CD4-positive, alpha-beta T cell treated with Interferon gamma for 1 hour (primary cell): ENCODE measurements at regions not wholly inside any gene's neighbourhood (a gene's known extent, or its start where the extent isn't known, plus 50 kb on each side); places are given as distances from the start of the nearest gene placed in this dataset.
"Not testable (repeated sequence)": the region's sequence is repeated elsewhere in the genome, so short reads cannot be mapped to it uniquely, and the experiment has no call there.

Experiments used
- DNase-seq: peaks from one replicate; pipeline ENCODE4 v3.0.0-alpha.2; 2020

DNA sequence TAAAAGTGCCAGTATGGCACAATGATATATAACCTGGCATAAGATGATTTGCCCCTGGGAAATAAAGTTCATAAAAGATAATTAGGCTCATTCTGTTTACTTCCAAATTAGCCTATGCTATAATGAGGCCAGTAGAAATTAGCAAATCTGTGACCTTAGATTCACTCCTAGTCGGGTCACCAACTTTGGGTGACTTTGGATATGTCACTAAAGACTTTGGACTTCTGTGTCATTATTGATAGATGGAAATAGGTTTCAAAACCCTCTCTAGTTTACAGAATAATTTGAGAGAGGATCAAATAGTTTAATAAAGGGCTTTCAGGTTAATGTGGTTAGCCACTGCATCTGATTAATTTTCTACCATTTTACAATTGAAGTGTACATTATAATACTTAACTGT, 1869.3 kb upstream of the FLRT2 start:
- DNase-seq, result no peak

GRCh38 chr14:83664389-83664788, 1865.6 kb upstream of the FLRT2 start:
- no peak for DNase-seq

- DNase-seq, result no peak
These were observed 1840.7 kb upstream of the FLRT2 start for GRCh38 chr14:83689265-83689664.

DNA sequence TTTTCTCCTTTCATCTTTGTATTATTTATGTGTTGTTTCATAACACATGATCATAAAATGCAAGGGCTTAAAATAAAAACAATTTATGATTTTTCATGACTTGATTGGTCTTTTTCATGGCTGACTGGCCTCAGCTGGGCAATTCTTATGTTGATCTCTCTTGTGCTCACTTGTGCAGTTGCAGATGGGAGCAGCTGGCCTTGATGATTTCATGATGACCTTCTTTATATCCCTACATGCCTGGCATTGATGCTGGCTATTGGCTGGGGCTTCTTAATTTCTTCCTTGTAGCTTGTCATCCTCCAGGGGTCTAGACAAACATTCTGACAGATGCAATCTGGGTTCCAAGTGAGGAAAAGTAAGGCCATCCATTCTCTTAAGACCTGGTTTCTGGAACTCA, 1832.8 kb upstream of the FLRT2 start:
- DNase-seq, result no peak

DNA sequence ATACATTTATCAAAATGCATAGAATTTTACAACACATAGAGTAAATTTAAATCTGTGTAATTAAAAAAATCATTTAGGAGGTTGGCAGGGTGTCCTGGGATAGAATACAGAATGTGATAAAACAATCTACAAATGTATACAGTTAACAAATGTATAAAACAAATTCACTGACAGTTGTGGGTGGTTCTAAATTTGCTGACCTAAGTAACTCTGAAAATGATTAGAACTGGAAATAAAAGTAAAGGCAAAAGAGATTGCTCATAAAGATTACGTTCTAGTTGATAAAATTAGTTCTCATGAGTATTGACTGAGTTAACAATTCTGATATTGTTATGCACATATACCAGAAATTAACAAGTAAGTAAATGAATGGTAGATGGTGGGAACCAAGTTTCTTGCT, 1827.3 kb upstream of the FLRT2 start:
- DNase-seq, result no peak

GRCh38 chr14:83706231-83706954, 1823.6 kb upstream of the FLRT2 start:
- DNase-seq, result no peak

DNA sequence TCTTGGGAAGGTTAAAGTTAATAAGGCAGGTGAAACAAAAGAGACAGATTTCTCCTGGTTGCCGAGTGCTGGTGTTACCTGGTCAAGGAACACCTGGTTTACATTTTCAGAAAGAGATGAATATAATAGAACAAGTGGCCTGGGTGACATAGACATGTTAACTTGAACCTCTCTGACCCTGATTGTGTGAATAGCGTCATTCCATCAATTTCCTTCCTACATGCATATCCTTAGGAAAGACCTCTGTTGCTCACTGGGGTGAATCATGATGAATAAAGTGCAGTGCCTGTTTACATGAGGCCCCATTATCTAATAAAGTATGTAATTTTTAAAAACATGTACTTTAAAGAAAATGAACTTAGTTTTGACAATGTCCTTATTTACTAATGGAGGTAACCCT, 1822.9 kb upstream of the FLRT2 start:
- no peak for DNase-seq

GRCh38 chr14:83709116-83709515, 1820.8 kb upstream of the FLRT2 start:
- no peak for DNase-seq

DNA sequence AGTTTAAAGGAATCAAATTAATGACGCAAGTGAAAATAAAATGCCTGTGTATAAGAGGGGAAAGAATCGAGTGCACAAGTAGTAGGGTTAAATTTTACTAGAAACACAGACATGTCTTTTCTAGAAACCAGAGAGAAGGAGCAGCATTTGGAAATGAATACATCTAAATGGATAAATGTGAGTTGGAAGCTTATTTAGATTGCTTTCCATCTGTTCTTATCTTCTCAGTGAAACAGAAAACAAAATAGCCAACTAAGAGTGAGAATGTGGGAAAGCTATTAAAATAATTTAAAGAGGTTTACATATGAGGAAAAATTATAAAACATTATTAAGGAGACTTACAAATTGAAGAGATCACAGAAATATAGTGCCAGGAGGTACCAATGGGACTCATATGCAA, 1818.9 kb upstream of the FLRT2 start:
- no peak for DNase-seq

GRCh38 chr14:83712418-83713129, 1817.4 kb upstream of the FLRT2 start:
- DNase-seq, result no peak

GRCh38 chr14:83713732-83714131, 1816.2 kb upstream of the FLRT2 start:
- no peak for DNase-seq

DNA sequence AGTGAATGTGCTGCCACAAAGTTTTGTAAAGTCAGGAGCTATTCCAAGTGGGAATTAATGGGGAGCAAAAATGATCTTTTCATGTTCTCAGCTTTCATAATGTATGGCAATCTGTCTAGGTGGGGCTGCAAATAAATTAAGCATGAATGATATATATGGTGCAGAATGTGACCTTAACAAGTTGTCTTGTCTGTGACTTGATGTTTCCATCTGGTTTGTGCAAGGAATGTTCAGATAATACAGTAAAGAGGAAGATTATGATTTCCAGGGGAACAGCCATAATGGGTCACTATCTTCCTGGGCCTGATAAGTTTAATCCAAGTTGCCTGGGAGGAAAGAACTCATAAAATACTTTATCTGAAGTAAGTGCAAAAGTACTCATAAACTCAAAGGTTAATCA, 1815.8 kb upstream of the FLRT2 start:
- no peak for DNase-seq

- DNase-seq, result not testable (repeated sequence)
These were observed 1810.5 kb upstream of the FLRT2 start for GRCh38 chr14:83719435-83719834.

DNA sequence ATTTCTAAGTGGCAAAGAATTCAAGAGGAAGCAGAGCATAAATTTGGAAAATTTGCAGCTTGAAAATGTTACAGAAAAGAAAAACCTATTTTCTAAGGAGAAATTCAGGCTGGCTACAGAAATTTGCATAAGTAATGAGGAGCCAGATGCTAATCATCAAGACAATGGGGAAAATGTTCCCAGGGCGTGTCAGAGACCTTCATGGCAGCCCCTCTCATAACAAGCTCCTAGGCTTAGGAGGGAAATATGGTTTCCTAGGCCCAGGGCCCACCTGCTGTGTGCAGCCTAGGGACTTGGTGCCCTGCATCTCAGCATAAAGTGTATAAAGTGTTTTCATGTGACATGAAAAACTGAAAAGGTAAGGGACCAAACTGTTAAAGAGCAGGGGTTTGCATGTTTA, 1796.3 kb upstream of the FLRT2 start:
- no peak for DNase-seq

DNA sequence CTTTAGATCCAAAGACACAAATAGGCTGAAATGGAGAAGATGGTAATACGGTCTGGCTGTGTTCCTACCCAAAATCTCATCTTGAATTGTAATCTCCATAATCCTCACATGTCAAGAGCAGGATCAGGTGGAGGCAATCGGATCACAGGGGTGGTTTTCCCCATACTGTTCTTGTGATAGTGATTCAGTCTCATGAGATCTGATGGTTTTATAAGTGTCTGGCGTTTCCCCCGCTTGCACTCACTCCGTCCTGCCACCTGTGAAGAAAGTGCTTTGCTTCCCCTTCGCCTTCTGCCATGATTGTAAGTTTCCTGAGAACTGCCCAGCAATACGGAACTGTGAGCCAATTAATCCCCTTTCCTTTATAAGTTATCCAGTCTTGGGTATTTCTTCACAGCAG, 1795.5 kb upstream of the FLRT2 start:
- DNase-seq, result no peak

DNA sequence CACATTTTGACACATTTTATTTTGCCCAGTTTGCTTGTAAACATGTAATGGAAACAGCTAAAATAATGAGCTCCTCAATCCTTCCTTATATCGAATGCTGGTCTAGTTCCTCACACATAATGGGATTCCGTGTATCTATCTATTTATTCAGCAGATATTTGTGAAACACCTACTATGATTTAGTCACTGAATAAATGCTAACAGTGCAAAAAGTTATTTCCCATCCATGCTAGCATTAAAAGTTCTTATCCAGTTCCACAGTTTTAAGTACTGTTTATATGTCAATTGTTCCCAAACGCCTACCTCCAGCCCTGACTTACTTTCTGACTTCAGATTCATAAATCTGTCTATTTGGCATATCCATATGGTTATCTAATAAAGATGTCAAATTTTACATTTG, 1788.7 kb upstream of the FLRT2 start:
- no peak for DNase-seq

DNA sequence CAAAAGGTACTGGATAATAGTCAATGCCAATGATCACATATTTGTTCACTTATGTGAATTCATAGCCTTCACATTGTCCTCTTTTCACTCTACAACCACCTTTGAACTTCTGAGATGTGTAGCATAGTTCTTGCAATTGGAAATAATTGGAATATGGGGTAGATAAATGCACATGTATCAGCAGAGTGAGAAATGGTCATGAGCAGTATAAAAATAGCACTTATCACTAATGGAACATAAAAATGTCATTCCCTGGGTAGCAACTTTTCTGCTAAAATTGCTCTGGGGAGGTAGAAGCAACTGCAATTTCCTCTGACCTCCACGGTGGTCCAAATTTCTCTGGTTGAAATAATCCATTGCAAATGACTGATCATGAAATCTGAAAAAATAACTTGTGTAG, 1785.7 kb upstream of the FLRT2 start:
- DNase-seq, result no peak

DNA sequence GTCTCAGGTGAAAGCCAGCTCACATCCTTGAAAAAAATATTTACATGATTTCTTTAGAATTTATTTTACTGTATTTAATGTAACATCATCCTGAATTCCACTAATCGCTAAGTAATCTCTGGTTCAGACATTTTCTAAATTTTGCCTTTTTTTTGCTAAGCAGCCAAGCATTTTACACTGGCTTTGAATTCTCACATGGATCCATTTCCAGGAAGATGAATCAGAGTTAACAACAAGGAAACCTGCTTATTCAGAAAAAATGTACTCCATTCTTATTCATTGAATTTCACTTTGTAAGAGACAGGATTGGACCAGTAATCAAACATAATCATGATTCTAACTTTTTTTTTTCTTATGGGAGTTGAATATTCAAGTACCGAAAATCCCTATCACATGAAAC, 1785.1 kb upstream of the FLRT2 start:
- no peak for DNase-seq

DNA sequence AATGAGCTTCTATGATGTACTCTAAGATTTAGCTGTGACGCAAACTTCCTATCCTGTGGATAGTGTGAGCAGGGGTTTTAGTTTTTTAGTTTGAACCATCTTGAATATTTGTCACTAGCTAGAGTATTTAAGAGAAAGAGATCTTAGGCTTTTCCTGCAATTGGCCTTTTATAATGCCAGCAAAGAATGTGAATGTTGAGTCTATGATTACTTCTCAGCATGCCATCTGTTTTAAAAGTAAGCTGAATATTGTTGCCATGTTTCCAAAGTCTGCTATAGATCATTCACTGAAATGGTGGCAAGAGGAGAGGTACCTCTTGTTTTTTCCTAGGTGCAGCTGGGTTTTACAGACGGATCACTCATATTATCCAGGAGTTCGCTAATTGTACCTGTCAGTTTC, 1783.6 kb upstream of the FLRT2 start:
- DNase-seq, result no peak

DNA sequence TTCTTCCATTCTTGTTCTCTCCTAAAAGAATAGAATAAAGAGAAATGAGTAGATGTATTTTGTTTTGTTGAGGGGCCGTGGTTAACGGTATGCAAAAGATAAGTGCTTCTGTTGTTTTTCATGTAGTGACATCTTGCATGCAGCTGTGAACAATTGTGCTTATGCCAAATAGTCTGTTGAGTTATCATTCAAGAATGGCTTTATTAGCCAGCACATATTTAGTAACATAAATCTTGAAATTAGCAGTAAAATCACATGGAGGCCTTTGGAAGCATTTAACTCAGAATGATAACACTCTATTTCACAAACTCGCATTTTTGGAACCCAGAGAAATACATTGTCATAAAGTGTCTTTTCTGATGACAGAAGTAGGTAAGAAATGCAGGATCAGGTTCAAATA, 1772.0 kb upstream of the FLRT2 start:
- DNase-seq, result no peak

DNA sequence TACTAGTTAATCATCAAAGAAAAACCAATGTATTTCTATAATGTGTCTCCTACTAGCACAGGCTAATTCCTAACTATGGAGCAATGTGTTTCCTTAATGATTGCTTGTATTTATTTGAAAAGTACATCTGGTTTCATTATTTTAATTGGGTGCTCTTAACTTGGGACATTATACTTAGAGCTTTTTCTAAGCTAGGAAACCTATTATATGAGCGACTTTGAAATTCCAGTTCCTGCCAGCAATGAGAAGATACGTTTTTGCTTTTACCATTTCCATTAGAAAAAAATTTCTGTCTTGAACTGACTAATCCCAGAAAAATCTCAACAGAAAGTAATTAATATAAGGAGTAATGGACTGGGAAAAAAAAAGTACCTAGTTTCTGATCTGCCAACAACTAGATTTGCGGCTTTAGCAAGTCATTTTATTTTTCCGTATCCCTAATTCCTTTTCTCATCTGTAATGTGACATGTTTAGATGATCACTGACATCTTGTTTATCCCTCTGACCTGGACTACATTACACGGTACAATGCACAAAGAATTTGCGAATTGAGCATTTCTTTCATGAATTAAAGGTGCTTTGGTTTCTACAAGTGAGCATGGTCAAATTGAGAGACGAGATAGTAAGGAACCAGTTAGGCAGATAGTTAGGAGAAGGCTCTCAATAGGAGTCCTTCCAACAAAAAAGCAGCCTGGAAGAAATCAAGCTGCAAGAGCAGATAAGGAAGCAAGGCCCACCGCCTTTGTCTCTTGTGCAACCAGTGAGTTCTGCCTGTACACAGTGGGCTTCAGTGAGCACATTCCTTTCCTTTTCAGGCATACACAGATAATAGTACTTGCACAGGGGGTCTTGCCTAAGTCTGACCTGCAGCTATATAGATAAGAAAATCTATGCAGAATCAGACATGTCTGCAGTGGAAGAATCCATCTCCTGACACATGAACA, 1765.0 kb upstream of the FLRT2 start:
- no peak for DNase-seq

GRCh38 chr14:83777516-83777915, 1752.4 kb upstream of the FLRT2 start:
- DNase-seq, result no peak

GRCh38 chr14:83779266-83779665, 1750.7 kb upstream of the FLRT2 start:
- DNase-seq, result no peak

- DNase-seq, result no peak
These were observed 1749.6 kb upstream of the FLRT2 start for GRCh38 chr14:83780321-83780720.
